Suprapubic skin (tissue), 3 donors: ENCODE measurements at regions not wholly inside any gene's neighbourhood (a gene's known extent, or its start where the extent isn't known, plus 50 kb on each side); places are given as distances from the start of the nearest gene placed in this dataset.

Source experiments
- CTCF ChIP-seq, 2 donors: fragments of 200-600 bp in 1 of 2; fragments of 450-650 bp in 1 of 2; sonication (generic) in 1 of 2; IDR thresholded peaks; one replicate each; pipeline ENCODE4 v1.5.1; 2016 to 2019; ENCODE audit warnings: antibody characterized with exemption in 2 of 2, mild to moderate bottlenecking in 1 of 2, moderate library complexity in 1 of 2
- EP300 ChIP-seq: sonication (generic); formaldehyde crosslinking; IDR thresholded peaks from one replicate; pipeline ENCODE4 v1.6.1; 2017; ENCODE audit warnings: antibody characterized with exemption

- no peak for TF ChIP-seq CTCF (IDR thresholded peaks at IDR 0.05)
- no peak for TF ChIP-seq EP300
Measured at GRCh38 chr1:29970747-29971325, 734.5 kb downstream of the PTPRU start.
